Spleen (tissue), 11 donors: ENCODE measurements at regions not wholly inside any gene's neighbourhood (a gene's known extent, or its start where the extent isn't known, plus 50 kb on each side); places are given as distances from the start of the nearest gene placed in this dataset.

Experiments
- DNase-seq: peaks from one replicate; pipeline ENCODE4 v3.0.0-alpha.2; 2020
- H3K27ac ChIP-seq, 8 donors: fragments of 200-600 bp; sonication (generic) in 7 of 8; 1 replicate in 4 of 8; 2 replicates in 4 of 8; pipeline versions ENCODE4 v1.5.0 to v1.8.0; 2016 to 2021; ENCODE audit warnings: inconsistent platforms in 4 of 8, mild to moderate bottlenecking in 4 of 8, moderate library complexity in 1 of 8
- H3K27me3 ChIP-seq, 7 donors: fragments of 200-600 bp; sonication (generic) in 6 of 7; replicated peaks in 1 of 7; 1 replicate in 4 of 7; 2 replicates in 3 of 7; pipeline versions ENCODE4 v1.5.0 to v1.8.0; 2016 to 2021; ENCODE audit warnings: inconsistent platforms in 3 of 7, mild to moderate bottlenecking in 1 of 7
- H3K36me3 ChIP-seq, 6 donors: fragments of 200-600 bp; sonication (generic) in 5 of 6; 1 replicate in 4 of 6; 2 replicates in 2 of 6; pipeline versions ENCODE4 v1.5.0 to v1.8.0; 2016 to 2021; ENCODE audit warnings: inconsistent platforms in 2 of 6
- H3K4me1 ChIP-seq, 6 donors: fragments of 200-600 bp; sonication (generic) in 5 of 6; 1 replicate in 3 of 6; 2 replicates in 3 of 6; pipeline versions ENCODE4 v1.5.0 to v1.8.0; 2016 to 2021; ENCODE audit warnings: inconsistent platforms in 3 of 6
- H3K4me3 ChIP-seq, 8 donors: fragments of 200-600 bp; sonication (generic) in 7 of 8; 1 replicate in 4 of 8; 2 replicates in 4 of 8; pipeline versions ENCODE4 v1.5.0 to v1.8.0; 2016 to 2021; ENCODE audit warnings: inconsistent platforms in 4 of 8, mild to moderate bottlenecking in 4 of 8, moderate library complexity in 2 of 8
- H3K9me3 ChIP-seq, 8 donors: fragments of 200-600 bp; sonication (generic) in 7 of 8; 1 replicate in 4 of 8; 2 replicates in 4 of 8; pipeline versions ENCODE4 v1.5.0 to v1.8.0; 2016 to 2021; ENCODE audit warnings: inconsistent platforms in 4 of 8
- CTCF ChIP-seq, 11 experiments: fragments of 200-600 bp in 7 of 11; fragments of 450-650 bp in 4 of 11; sonication (generic) in 4 of 11; IDR thresholded peaks in 8 of 11; conservative IDR thresholded peaks in 3 of 11; 1 replicate in 7 of 11; 2 replicates in 4 of 11; pipeline versions ENCODE4 v1.4.0 to v1.8.0; 2016 to 2021; ENCODE audit warnings: antibody characterized with exemption in 11 of 11, inconsistent platforms in 4 of 11, mild to moderate bottlenecking in 1 of 11
- POLR2A ChIP-seq, 3 donors: fragments of 450-650 bp; IDR thresholded peaks; one replicate each; pipeline ENCODE4 v1.5.1; 2017; ENCODE audit warnings: antibody characterized with exemption in 3 of 3, mild to moderate bottlenecking in 1 of 3
- POLR2AphosphoS5 ChIP-seq, 3 donors: sonication (generic); formaldehyde crosslinking; IDR thresholded peaks; one replicate each; pipeline ENCODE4 v1.5.1; 2017; ENCODE audit warnings: antibody characterized with exemption in 3 of 3
- WGBS, 5 donors: extraction: QIAGEN DNeasy Blood & Tissue Kit in 3 of 5; methylation state at CpG; one replicate each; pipeline versions ENCODE4 v1.1.5 to v1.1.7; 2013 to 2018; 5-methylcytosine and 5-hydroxymethylcytosine counted together
- intact Hi-C: fragments of 100-400 bp; cut with DNase I; formaldehyde crosslinking; loops from one replicate; pipeline ENCODE4 v1.15.0; 2023; ENCODE audit warnings: low total_unique reads
- donor health status: healthy with polysubstance abuse.
- donor health status: DM: no; HTN: no; CAD: no; lungs with moderate emphysema.
- donor health status: DM: no; HTN: no; CAD: no.
- donor health status: Bipolar disorder and iron deficiency.
- donor health status: healthy.
- donor health status: DM: no; HTN: no; CAD: no.
- donor health status: DM: yes; HTN: yes; CAD: no.

GRCh38 chr6:139647016-139647415 lies 272.6 kb upstream of the CITED2 start:
- WGBS, 5 donors, result 72 to 96% (median 92%) methylated on average over 3 of the region's 3 CpGs
- intact Hi-C loops, result no loop called here
- H3K4me3 ChIP-seq, result no peak overlapping the region
- H3K27ac ChIP-seq, result no peak overlapping the region
- H3K9me3 ChIP-seq, result peaks cover 0 to 4% (median 0%) of the 10 kb centered on the region in 8 donors
- TF ChIP-seq CTCF (IDR thresholded peaks at IDR 0.05 in 8 of 11, conservative IDR thresholded peaks at IDR 0.05 in 3 of 11) (no peak), POLR2A (IDR thresholded peaks at IDR 0.05) (no peak), POLR2AphosphoS5 (IDR thresholded peaks at IDR 0.05) (no peak)
- no peaks in the 10 kb centered on the region for H3K36me3 ChIP-seq
- no peak for DNase-seq
- peaks cover 0 to 15% (median 0%) of the 10 kb centered on the region in 6 donors for H3K4me1 ChIP-seq
- H3K27me3 ChIP-seq, result no peaks in the 10 kb centered on the region

GRCh38 chr6:139644821-139645220 lies 270.4 kb upstream of the CITED2 start:
- intact Hi-C loops, result no loop called here
- H3K4me1 ChIP-seq, result peaks cover 0 to 37% (median 6%) of the 10 kb centered on the region in 6 donors
- no peaks in the 10 kb centered on the region for H3K36me3 ChIP-seq
- WGBS, 5 donors, result 61 to 85% (median 75%) methylated on average over 6 of the region's 6 CpGs
- no peaks in the 10 kb centered on the region for H3K27me3 ChIP-seq
- no peak for TF ChIP-seq POLR2AphosphoS5 (IDR thresholded peaks at IDR 0.05)
- no peak for TF ChIP-seq CTCF (IDR thresholded peaks at IDR 0.05 in 8 of 11, conservative IDR thresholded peaks at IDR 0.05 in 3 of 11)
- no peak for TF ChIP-seq POLR2A (IDR thresholded peaks at IDR 0.05)
- DNase-seq, result no peak
- no peak overlapping the region for H3K27ac ChIP-seq
- H3K9me3 ChIP-seq, result peaks cover 0 to 4% (median 0%) of the 10 kb centered on the region in 8 donors
- H3K4me3 ChIP-seq, result no peak overlapping the region

- H3K27me3 ChIP-seq, result no peaks in the 10 kb centered on the region
- no peak for DNase-seq
- no peak overlapping the region for H3K27ac ChIP-seq
- H3K9me3 ChIP-seq, result peaks cover 0 to 4% (median 0%) of the 10 kb centered on the region in 8 donors
- 87 to 99% (median 89%) methylated on average over 5 of the region's 5 CpGs for WGBS, 5 donors
- H3K4me3 ChIP-seq, result no peak overlapping the region
- H3K4me1 ChIP-seq, result peaks cover 0 to 45% (median 6%) of the 10 kb centered on the region in 6 donors
- intact Hi-C loops, result no loop called here
- no peaks in the 10 kb centered on the region for H3K36me3 ChIP-seq
- no peak for TF ChIP-seq CTCF (IDR thresholded peaks at IDR 0.05 in 8 of 11, conservative IDR thresholded peaks at IDR 0.05 in 3 of 11)
- TF ChIP-seq POLR2AphosphoS5 (IDR thresholded peaks at IDR 0.05), result no peak
- TF ChIP-seq POLR2A (IDR thresholded peaks at IDR 0.05), result no peak
Observed at GRCh38 chr6:139643986-139644385, 269.5 kb upstream of the CITED2 start.

- Histone ChIP-seq H3K27ac (no peak overlapping the region), H3K4me1 (peaks cover 0 to 41% (median 6%) of the 10 kb centered on the region in 6 donors), H3K9me3 (peaks cover 0 to 4% (median 0%) of the 10 kb centered on the region in 8 donors), H3K4me3 (no peak overlapping the region), H3K36me3 (no peaks in the 10 kb centered on the region), H3K27me3 (no peaks in the 10 kb centered on the region)
- TF ChIP-seq POLR2A (IDR thresholded peaks at IDR 0.05) (no peak), CTCF (IDR thresholded peaks at IDR 0.05 in 8 of 11, conservative IDR thresholded peaks at IDR 0.05 in 3 of 11) (no peak), POLR2AphosphoS5 (IDR thresholded peaks at IDR 0.05) (no peak)
- 54 to 84% (median 62%) methylated on average over 2 of the region's 2 CpGs for WGBS, 5 donors
- intact Hi-C loops, result no loop called here
- no peak for DNase-seq
Observed at GRCh38 chr6:139642346-139642745, 267.9 kb upstream of the CITED2 start.
